Occipital lobe (tissue), 1 donor: ENCODE measurements at regions not wholly inside any gene's neighbourhood (a gene's known extent, or its start where the extent isn't known, plus 50 kb on each side); places are given as distances from the start of the nearest gene placed in this dataset.

ENCODE experiments used
- DNase-seq: peaks from one replicate; lab custom pipeline; 2025; lab: John Stamatoyannopoulos, UW

DNA sequence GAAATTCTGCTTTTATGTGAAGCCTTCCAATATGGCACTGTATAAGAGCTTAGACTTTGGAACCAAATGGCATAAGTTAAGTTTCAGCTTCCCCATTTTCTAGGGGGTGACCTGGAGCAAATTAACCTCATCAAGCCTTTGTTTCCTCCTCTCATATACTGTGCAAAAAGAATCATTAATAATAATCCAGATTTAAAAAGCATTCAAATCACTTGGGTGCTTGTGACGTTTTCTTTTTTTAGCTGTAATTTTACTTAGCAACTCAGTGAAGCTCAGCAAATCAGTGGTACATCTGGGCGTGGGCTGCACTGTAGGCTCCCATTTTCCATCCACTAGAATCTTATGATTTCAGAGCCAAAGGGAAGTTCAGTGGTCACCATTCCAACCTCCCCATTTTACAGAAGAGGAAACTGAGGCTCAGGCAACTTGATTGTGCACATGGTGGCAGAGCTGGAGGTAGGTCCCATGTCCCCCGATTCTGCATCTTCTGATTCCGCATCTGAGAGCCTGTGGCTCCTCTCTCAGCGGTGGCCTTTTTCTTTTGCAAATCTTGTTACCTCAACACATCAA is 131.2 kb downstream of the SNAPC1 start:
- no peak for DNase-seq

- peak; percentile 26 for DNase-seq
Observed at GRCh38 chr14:61894452-61895077, 132.3 kb downstream of the SNAPC1 start.

DNA sequence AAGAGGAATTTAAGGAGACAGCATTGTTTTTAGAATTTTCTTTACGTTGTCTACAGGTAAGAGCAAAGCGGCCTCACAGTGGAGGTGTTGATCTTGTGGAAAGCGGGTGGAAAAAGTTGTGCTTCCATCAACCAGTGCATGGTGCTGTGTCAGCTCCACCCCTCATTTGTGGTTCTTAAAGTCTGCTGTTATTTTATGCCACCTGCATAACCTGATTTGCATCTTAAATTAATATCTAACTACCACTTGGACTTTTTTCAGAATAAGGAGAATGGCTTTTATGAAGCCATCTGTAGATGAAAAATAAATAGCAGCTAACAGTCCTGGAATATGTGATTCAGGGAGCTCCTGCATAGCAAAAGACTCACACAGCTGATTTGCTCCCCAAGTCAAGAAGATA is 135.1 kb downstream of the SNAPC1 start:
- no peak for DNase-seq

DNA sequence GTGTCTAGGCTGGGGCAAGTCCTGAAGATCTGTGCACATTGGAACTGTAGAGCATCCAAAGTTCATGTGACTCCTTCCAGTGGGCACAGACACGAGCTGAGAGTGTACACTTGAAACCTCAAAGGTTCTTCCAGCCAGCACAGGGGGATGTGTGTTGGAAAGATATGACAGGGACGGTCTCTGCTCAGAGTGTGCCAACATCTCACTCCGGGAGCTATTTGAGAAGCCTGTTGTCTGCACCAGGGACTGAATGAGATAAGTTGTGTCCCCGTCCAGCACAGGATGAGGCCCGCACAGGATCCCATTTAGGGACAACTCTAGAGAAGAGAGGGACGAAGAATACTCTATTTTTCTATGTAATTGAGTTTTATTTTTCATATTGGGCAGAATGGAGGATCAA is 136.3 kb downstream of the SNAPC1 start:
- DNase-seq: no peak

GRCh38 chr14:61899497-61899896 is 137.3 kb downstream of the SNAPC1 start:
- no peak for DNase-seq

- no peak for DNase-seq
Observed at GRCh38 chr14:61904946-61905345, 142.7 kb downstream of the SNAPC1 start.

GRCh38 chr14:61911574-61911973 is 149.4 kb downstream of the SNAPC1 start:
- DNase-seq: no peak

GRCh38 chr14:61918998-61919397 is 156.8 kb downstream of the SNAPC1 start:
- no peak for DNase-seq

DNA sequence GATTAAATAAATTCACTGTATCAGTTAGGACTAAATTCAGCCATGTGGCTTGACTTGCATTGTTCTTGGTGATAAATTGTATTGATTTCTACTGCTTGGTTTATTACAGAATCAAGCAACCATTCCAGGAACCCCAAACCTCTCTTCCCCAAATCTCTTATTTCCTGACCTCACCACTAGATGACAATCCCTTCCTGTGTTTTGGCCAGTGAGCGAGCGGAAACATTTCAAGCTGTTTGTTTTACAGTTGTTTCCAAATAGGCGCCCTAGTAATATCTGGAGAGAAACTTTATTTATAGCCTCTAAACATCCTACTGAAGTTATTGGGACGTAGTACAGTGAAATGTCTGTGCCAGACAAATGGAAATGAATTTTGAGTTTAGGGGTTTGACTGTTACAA is 161.1 kb downstream of the SNAPC1 start:
- no peak for DNase-seq

DNA sequence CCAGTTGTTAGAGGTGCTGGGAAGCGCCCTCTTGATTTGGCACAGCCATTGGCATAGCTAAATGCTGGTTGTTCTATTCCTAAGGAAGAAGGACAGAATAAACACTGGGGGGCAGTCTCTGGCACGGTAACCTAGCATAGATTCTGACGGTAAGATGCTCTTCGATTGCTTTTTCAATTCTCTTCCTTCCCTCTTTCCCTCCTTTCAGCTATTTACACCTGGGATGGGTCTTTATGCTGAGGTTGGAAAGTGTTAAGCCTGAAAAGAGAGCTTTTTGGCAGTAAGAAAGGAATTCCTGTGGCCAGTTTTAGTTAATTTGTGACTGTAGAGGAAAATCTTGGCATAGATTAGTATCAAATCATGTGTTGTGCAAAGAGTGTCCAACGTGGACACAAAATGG is 162.8 kb downstream of the SNAPC1 start:
- DNase-seq: no peak

DNA sequence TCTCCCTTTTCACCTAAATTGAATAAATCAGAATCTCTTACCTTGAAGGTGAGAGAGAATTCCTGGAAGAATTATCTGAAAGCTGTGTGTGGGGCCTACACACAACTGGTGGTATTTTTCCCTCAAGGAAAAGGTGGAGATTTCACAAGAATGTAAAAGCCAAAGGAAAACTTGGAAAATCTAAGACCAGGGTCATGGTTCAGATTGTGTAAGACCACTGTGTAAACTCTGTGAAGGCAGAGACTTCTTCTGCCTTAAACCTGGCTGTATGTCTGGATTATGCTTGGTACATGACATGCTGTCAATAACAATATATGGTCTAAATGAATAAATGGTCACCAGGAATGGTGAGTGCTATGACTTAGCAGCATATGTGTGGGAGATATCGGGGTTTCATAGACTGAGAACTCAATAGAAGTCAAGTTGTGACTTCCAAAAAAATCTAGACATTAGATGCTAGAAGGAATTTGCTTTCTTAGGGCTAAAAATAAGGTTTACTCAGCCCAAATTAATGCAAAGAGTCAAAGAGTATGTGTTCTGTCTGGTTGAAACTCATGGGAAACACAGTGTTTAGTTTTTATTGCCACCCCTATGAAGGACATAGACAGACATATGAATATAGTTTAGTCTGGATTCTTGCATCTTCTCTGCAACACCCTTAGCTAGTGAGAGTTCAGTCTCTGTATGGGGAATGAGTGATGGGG is 163.7 kb downstream of the SNAPC1 start:
- no peak for DNase-seq

DNA sequence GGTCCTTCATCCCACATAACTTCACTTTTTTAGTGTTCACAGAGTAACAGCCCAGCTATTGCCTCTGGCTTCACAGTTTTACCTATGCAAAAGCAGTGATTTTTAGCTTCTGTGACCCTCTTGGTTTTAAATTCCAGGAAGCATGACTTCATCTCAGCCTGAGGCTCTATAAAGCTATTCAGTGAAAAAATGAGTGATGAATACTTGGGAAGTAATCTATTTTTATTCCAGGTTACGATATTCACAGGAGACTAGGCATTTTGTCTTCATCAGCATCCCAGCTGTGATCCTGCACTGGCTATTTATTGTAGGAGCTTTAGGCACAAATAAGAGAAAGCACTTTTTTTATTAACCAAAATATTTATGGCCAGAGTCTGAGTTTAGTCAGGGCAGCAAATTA is 164.8 kb downstream of the SNAPC1 start:
- no peak for DNase-seq

- DNase-seq: no peak
Observed at GRCh38 chr14:61927520-61927919, 165.3 kb downstream of the SNAPC1 start.

DNA sequence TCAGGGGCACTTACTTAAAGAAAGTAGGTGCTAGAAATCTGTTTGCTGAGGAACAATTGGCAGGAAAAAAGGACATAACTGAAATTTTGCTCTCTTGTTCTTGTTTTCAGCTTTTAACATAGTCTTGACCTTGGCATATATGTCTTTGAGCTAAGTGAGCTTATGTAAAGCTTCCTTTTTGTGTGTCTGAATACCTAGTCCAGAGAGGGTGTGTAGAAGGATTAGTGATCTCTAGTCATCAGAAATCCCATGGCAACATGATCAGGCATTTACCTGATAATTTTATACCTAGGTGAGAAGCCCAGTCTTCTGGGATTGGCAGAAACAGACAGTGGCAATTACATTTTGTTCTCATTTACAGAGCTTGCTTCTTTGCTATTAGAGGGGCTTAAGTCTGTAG is 166.1 kb downstream of the SNAPC1 start:
- no peak for DNase-seq

- no peak for DNase-seq
Observed at GRCh38 chr14:61928701-61929100, 166.5 kb downstream of the SNAPC1 start.

DNA sequence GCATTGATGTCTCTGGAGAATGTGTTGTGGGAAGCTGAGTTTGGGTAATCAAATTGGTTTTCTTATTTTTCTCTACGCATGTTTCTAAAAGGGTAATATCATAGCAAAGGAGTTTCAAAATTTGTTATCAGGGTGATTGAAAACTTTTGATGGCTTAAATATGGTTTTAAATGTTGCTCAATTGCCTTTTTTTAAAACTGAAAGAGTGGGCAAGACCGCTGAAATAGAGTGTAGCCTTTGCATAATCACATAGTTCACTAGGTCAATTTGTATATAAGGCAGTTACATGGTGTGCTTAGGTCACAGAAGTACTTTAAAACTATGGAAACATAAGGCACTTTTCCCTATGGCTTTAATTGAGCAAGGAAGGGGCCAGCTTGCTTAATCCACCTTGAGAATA is 167.4 kb downstream of the SNAPC1 start:
- no peak for DNase-seq

DNA sequence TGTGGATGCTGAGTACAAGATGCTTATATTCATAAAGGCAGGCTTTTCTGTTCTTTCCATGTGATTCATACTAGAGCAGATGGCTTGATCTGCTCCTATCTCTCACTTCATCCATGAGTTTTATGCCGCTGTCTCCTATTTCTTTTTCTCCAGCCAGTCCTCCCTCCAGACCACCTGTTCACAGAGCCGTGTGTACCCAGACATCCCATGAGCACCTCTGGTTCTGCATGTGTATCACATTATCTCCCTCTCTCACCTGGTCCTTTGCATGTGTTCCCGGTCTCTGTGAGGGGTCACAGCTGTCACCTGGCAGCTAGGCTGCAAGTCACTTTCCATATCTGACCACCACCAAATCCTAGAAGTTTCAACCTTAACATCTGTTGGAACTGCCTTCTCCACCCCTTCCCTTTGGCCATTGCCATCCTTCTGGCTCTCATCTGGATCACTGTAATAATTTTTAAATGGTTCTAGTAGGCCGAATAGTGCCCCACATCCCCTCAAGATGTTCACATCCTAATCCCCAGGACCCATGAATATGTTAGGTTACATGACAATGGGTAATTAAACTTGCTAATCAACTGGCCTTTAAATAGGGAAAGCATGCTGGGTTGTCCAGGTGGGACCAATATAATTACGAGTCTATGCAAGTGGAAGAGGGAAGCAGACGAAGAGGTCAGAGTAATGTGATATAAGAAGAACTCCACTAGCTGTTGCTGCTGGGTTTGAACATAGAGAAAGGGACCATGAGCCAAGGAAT is 168.1 kb downstream of the SNAPC1 start:
- no peak for DNase-seq

- DNase-seq: no peak
Observed at GRCh38 chr14:61932974-61933373, 170.8 kb downstream of the SNAPC1 start.

- no peak for DNase-seq
Observed at GRCh38 chr14:61934385-61934784, 172.2 kb downstream of the SNAPC1 start.

GRCh38 chr14:61939776-61940175 is 177.6 kb downstream of the SNAPC1 start:
- DNase-seq: no peak

DNA sequence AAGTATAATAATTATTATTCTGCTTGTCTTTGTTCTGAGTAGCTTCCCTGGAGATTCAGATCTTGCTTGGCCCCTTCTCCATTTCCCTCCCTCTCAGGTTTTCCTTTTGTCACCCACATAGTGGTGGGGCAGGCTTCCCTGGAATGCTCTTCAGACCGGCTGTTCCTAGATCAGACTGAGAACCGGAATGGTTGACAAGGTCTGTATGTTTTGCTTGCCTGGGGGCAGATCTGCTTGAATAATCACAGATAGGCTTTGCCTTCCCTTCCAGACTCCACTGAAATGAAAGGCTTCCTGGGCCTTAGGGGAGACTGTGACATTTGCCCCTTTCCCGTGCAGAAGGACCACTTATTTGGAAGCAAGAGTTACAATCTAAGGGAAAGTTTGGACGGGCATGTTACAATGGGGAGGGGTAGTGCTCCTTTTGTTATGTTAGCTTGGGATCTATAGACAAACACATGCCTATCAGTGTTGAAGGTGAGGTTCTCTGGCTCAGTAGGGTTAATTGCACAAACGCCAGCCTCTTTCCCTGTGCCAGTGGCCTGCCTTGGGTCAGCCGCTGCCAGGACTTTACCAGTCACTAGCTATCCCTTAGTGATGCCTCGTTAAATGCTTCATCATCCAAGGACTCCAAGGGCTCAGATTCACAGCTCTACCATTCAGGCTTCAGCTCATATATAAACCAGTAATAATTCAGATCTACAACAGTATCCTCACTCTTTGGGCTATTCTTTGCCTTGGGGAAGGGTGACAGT is 178.6 kb downstream of the SNAPC1 start:
- no peak for DNase-seq
